B cell (primary cell): ENCODE measurements at regions not wholly inside any gene's neighbourhood (a gene's known extent, or its start where the extent isn't known, plus 50 kb on each side); places are given as distances from the start of the nearest gene placed in this dataset.
"Not testable (repeated sequence)": the region's sequence is repeated elsewhere in the genome, so short reads cannot be mapped to it uniquely, and the experiment has no call there.

ENCODE experiments used
- ATAC-seq: fragments of 200-7000 bp; cut with Tn5 transposase; one replicate; pipeline ENCODE4 v1.10.0; 2021; ENCODE audit warnings: low read depth, mild to moderate bottlenecking, moderate number of reproducible peaks, moderate library complexity
- CTCF ChIA-PET: fragments of 350-600 bp; sonication (Branson Sonifier 250); formaldehyde crosslinking; loops from one replicate; lab custom pipeline; 2021; ENCODE audit warnings: antibody characterized with exemption, inconsistent platforms; lab: Charles Lee
- POLR2A ChIA-PET: fragments of 350-600 bp; sonication (Branson Sonifier 250); formaldehyde crosslinking; loops from one replicate; lab custom pipeline; 2021; ENCODE audit warnings: antibody characterized with exemption; lab: Charles Lee
- DNase-seq: peaks from one replicate; pipeline ENCODE4 v3.0.0; 2013
- H2AFZ ChIP-seq: 2 replicates; pipeline ENCODE4 v1.6.1; 2012; ENCODE audit warnings: mild to moderate bottlenecking, low read depth, low read length; ENCODE audit not compliant: insufficient read depth, poor library complexity, severe bottlenecking
- H3K27ac ChIP-seq, 2 donors: 1 replicate in 1 of 2; 2 replicates in 1 of 2; pipeline ENCODE4 v1.5.1; 2012 to 2013; ENCODE audit warnings: low read length in 2 of 2, mild to moderate bottlenecking in 2 of 2, moderate library complexity in 1 of 2
- H3K27me3 ChIP-seq, 4 experiments: fragments of 200-600 bp in 1 of 4; sonication (generic) in 1 of 4; replicated peaks in 1 of 4; 1 replicate in 2 of 4; 2 replicates in 2 of 4; pipeline versions ENCODE4 v1.6.1 to v1.7.0; 2013 to 2016; ENCODE audit warnings: low read length in 3 of 4, mild to moderate bottlenecking in 2 of 4, mixed read lengths in 1 of 4, moderate library complexity in 1 of 4; ENCODE audit not compliant: insufficient read depth in 4 of 4, control insufficient read depth in 3 of 4; ENCODE audit errors: control extremely low read depth in 1 of 4
- H3K36me3 ChIP-seq, 2 experiments: replicated peaks in 1 of 2; 1 replicate in 1 of 2; 2 replicates in 1 of 2; pipeline versions ENCODE4 v1.6.1 to v1.7.1; 2013; ENCODE audit warnings: low read length in 1 of 2; ENCODE audit not compliant: insufficient read depth in 2 of 2, control insufficient read depth in 1 of 2; ENCODE audit errors: control extremely low read depth in 1 of 2, extremely low read depth in 1 of 2
- H3K4me1 ChIP-seq, 2 donors: fragments of 200-600 bp in 1 of 2; sonication (generic) in 1 of 2; 1 replicate in 1 of 2; 2 replicates in 1 of 2; pipeline versions ENCODE4 v1.5.1 to v1.6.1; 2013 to 2017; ENCODE audit warnings: low read length in 2 of 2; ENCODE audit not compliant: control insufficient read depth in 2 of 2, insufficient read depth in 2 of 2
- H3K4me2 ChIP-seq: replicated peaks from 2 replicates; pipeline ENCODE3; 2012; ENCODE audit warnings: mild to moderate bottlenecking, low read depth, low read length; ENCODE audit not compliant: poor library complexity, severe bottlenecking
- H3K4me3 ChIP-seq, 5 experiments: fragments of 200-600 bp in 1 of 5; sonication (generic) in 1 of 5; 1 replicate in 3 of 5; 2 replicates in 2 of 5; pipeline versions ENCODE4 v1.5.1 to v1.7.0; 2011 to 2016; ENCODE audit warnings: low read length in 4 of 5, mild to moderate bottlenecking in 4 of 5, low read depth in 2 of 5, control low read depth in 1 of 5, moderate library complexity in 1 of 5; ENCODE audit not compliant: insufficient read depth in 1 of 5; ENCODE audit errors: control extremely low read depth in 1 of 5, extremely low read depth in 1 of 5
- H3K79me2 ChIP-seq: fragments of 200-600 bp; sonication (generic); one replicate; pipeline ENCODE4 v1.6.0; 2016; ENCODE audit warnings: low read length; ENCODE audit not compliant: control insufficient read depth, insufficient read depth
- H3K9ac ChIP-seq: fragments of 200-600 bp; sonication (generic); 2 replicates; pipeline ENCODE4 v1.6.1; 2017; ENCODE audit warnings: mild to moderate bottlenecking, low read length, moderate library complexity
- H3K9me3 ChIP-seq, 3 donors: one replicate each; pipeline versions ENCODE4 v1.6.1 to v1.7.1; 2013; ENCODE audit warnings: low read length in 2 of 3; ENCODE audit not compliant: control insufficient read depth in 2 of 3, insufficient read depth in 1 of 3; ENCODE audit errors: control extremely low read depth in 1 of 3
- H4K20me1 ChIP-seq: 2 replicates; pipeline ENCODE4 v1.6.0; 2012; ENCODE audit warnings: mild to moderate bottlenecking, low read length; ENCODE audit not compliant: insufficient read depth, control insufficient read depth, poor library complexity, severe bottlenecking
- H3K27ac Mint-ChIP-seq: one replicate; pipeline ENCODE4 v1.8.0; 2021; ENCODE audit warnings: mixed read lengths
- H3K27me3 Mint-ChIP-seq: one replicate; pipeline ENCODE4 v1.8.0; 2021; ENCODE audit warnings: mixed read lengths
- H3K4me1 Mint-ChIP-seq: one replicate; pipeline ENCODE4 v1.8.0; 2021; ENCODE audit warnings: mixed read lengths
- H3K4me3 Mint-ChIP-seq: one replicate; pipeline ENCODE4 v1.8.0; 2021; ENCODE audit warnings: mixed read lengths
- H3K9me3 Mint-ChIP-seq: one replicate; pipeline ENCODE4 v1.8.0; 2022; ENCODE audit warnings: mixed read lengths; ENCODE audit not compliant: insufficient read depth
- EZH2 ChIP-seq: IDR thresholded peaks from 2 replicates; pipeline ENCODE4 v1.6.1; 2012; ENCODE audit warnings: borderline replicate concordance, low read depth, mild to moderate bottlenecking, moderate library complexity, low read length; ENCODE audit not compliant: insufficient read depth, poor library complexity, severe bottlenecking
- WGBS: methylation state at CpG from one replicate; pipeline ENCODE4 v1.1.5; 2013; ENCODE audit warnings: missing lambda C conversion rate; ENCODE audit not compliant: insufficient coverage; 5-methylcytosine and 5-hydroxymethylcytosine counted together
- intact Hi-C: fragments of 100-400 bp; cut with micrococcal nuclease; formaldehyde crosslinking; loops from one replicate; pipeline ENCODE4 v1.10.0; 2022
- TF ChIP-seq, protein P1 (sequence below): fragments of 200-600 bp; IDR thresholded peaks from one replicate; pipeline ENCODE4 v1.8.0; 2022; ENCODE audit warnings: antibody characterized with exemption, mild to moderate bottlenecking

DNA sequence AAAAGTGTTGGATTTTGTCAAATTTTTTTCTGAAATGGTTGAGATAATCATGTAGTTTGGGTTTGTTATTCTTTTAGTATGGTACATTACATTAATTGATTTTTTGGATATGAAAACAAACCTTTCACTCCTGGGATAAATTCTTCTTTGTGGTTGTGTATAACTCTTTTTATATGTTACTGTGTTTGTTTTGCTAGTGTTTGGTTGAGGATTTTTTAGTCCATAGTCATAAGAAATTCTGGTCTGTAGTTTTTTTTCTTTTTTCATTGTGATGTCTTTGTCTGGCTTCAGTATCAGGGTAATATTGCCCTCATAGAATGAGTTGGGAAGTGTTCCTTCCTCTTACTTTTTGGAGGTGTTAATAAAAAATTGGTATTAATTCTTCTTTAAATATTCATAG is 122.2 kb upstream of the ATXN1 start:
- H3K9ac ChIP-seq, result no peak overlapping the region
- H3K79me2 ChIP-seq, result no peaks in the 10 kb centered on the region
- no peak overlapping the region for H3K27ac Mint-ChIP-seq
- H3K9me3 ChIP-seq, result no peaks in the 10 kb centered on the region
- H3K4me3 ChIP-seq, result no peak overlapping the region
- H3K27ac ChIP-seq, result no peak overlapping the region
- TF ChIP-seq, protein P1, sequence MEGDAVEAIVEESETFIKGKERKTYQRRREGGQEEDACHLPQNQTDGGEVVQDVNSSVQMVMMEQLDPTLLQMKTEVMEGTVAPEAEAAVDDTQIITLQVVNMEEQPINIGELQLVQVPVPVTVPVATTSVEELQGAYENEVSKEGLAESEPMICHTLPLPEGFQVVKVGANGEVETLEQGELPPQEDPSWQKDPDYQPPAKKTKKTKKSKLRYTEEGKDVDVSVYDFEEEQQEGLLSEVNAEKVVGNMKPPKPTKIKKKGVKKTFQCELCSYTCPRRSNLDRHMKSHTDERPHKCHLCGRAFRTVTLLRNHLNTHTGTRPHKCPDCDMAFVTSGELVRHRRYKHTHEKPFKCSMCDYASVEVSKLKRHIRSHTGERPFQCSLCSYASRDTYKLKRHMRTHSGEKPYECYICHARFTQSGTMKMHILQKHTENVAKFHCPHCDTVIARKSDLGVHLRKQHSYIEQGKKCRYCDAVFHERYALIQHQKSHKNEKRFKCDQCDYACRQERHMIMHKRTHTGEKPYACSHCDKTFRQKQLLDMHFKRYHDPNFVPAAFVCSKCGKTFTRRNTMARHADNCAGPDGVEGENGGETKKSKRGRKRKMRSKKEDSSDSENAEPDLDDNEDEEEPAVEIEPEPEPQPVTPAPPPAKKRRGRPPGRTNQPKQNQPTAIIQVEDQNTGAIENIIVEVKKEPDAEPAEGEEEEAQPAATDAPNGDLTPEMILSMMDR, result no peak
- H3K4me3 Mint-ChIP-seq, result no peak overlapping the region
- ATAC-seq, result no peak
- H3K4me1 Mint-ChIP-seq, result no peaks in the 10 kb centered on the region
- no peaks in the 10 kb centered on the region for H3K4me1 ChIP-seq
- H3K9me3 Mint-ChIP-seq, result peaks cover 6% of the 10 kb centered on the region
- DNase-seq, result no peak
- CTCF ChIA-PET, result no interaction called here
- peaks cover 0 to 2% (median 0%) of the 10 kb centered on the region in 4 experiments for H3K27me3 ChIP-seq
- no peak overlapping the region for H2AFZ ChIP-seq
- intact Hi-C loops, result no loop called here
- no peak overlapping the region for H3K4me2 ChIP-seq
- H4K20me1 ChIP-seq, result no peaks in the 10 kb centered on the region
- H3K36me3 ChIP-seq, result no peaks in the 10 kb centered on the region
- H3K27me3 Mint-ChIP-seq, result peaks cover 41% of the 10 kb centered on the region
- POLR2A ChIA-PET, result no interaction called here

- no peak for ATAC-seq
- H4K20me1 ChIP-seq, result no peaks in the 10 kb centered on the region
- H3K27ac Mint-ChIP-seq, result no peak overlapping the region
- H3K4me1 ChIP-seq, result no peaks in the 10 kb centered on the region
- H3K9ac ChIP-seq, result no peak overlapping the region
- intact Hi-C loops, result no loop called here
- ChIA-PET CTCF (no interaction called here), POLR2A (no interaction called here)
- H3K27ac ChIP-seq, result no peak overlapping the region
- no peaks in the 10 kb centered on the region for H3K4me1 Mint-ChIP-seq
- H3K9me3 Mint-ChIP-seq, result peaks cover 7% of the 10 kb centered on the region
- DNase-seq, result no peak
- no peak overlapping the region for H3K4me3 ChIP-seq
- peaks cover 0 to 2% (median 0%) of the 10 kb centered on the region in 4 experiments for H3K27me3 ChIP-seq
- WGBS, result 100% methylated on average over 1 of the region's 1 CpG
- no peak overlapping the region for H3K4me3 Mint-ChIP-seq
- H3K36me3 ChIP-seq, result no peaks in the 10 kb centered on the region
- H2AFZ ChIP-seq, result no peak overlapping the region
- H3K4me2 ChIP-seq, result no peak overlapping the region
- peaks cover 47% of the 10 kb centered on the region for H3K27me3 Mint-ChIP-seq
- H3K79me2 ChIP-seq, result no peaks in the 10 kb centered on the region
- TF ChIP-seq, protein P1, result no peak
- TF ChIP-seq EZH2, result no peak
- H3K9me3 ChIP-seq, result no peaks in the 10 kb centered on the region
Observed at GRCh38 chr6:16882230-16882629, 121.0 kb upstream of the ATXN1 start.

GRCh38 chr6:16876852-16877251 is 115.6 kb upstream of the ATXN1 start:
- H3K27ac Mint-ChIP-seq, H3K79me2 ChIP-seq, H3K4me1 ChIP-seq, H3K4me1 Mint-ChIP-seq, H3K4me2 ChIP-seq, POLR2A ChIA-PET, CTCF ChIA-PET, H3K9me3 ChIP-seq, H4K20me1 ChIP-seq, H3K9me3 Mint-ChIP-seq, ATAC-seq, H3K4me3 ChIP-seq, H3K4me3 Mint-ChIP-seq, H3K36me3 ChIP-seq, H3K9ac ChIP-seq, H3K27me3 ChIP-seq, H2AFZ ChIP-seq, intact Hi-C loops, H3K27ac ChIP-seq, DNase-seq: not testable (repeated sequence)
- H3K27me3 Mint-ChIP-seq, result peaks cover 44% of the 10 kb centered on the region
- no CpG with 5 or more reads among the region's 2 CpGs for WGBS
